ENCODE measurements at regions not wholly inside any gene's neighbourhood (a gene's known extent, or its start where the extent isn't known, plus 50 kb on each side); places are given as distances from the start of the nearest gene placed in this dataset.
A peak's percentile ranks its signal among the peaks of the same experiment; 100 is the strongest.

GRCh38 chr2:16034151-16034974 lies 94.0 kb downstream of the MYCN start (continued):
- no peak for TF ChIP-seq CHD7 (IDR thresholded peaks at IDR 0.05; ENCODE audit: insufficient replicate concordance, low read length)
- TF ChIP-seq TBP (IDR thresholded peaks at IDR 0.05; ENCODE audit: low read depth, low read length) = no peak
- no peak for TF ChIP-seq HDAC6 (IDR thresholded peaks at IDR 0.05; ENCODE audit: low read depth, low read length)
- TF ChIP-seq ATF2 (IDR thresholded peaks at IDR 0.05; ENCODE audit: low read length) = no peak
- no peak for TF ChIP-seq HDAC2 (IDR thresholded peaks at IDR 0.05; ENCODE audit: borderline replicate concordance in 1 of 2, low read depth in 2 of 2, low read length in 2 of 2)
- TF ChIP-seq RAD21 (IDR thresholded peaks at IDR 0.05 in 1 of 2, conservative IDR thresholded peaks at IDR 0.05 in 1 of 2; ENCODE audit: low read depth in 2 of 2, low read length in 2 of 2) = peak; percentile 60 to 76
- no peak for TF ChIP-seq CEBPB (IDR thresholded peaks at IDR 0.05; ENCODE audit: low read depth, low read length)
- TF ChIP-seq CBX8 (IDR thresholded peaks at IDR 0.05; ENCODE audit: borderline replicate concordance, low read depth, low read length) = no peak

Data from H1 (cell line).